Mesendoderm (in vitro differentiated cells): ENCODE measurements at regions not wholly inside any gene's neighbourhood (a gene's known extent, or its start where the extent isn't known, plus 50 kb on each side); places are given as distances from the start of the nearest gene placed in this dataset.

ENCODE experiments used
- DNase-seq: peaks from one replicate; pipeline ENCODE4 v3.0.0; 2013
- H2AK5ac ChIP-seq: 2 replicates; pipeline ENCODE4 v1.6.1; 2013; ENCODE audit warnings: low read length, inconsistent platforms
- H2BK120ac ChIP-seq: 2 replicates; pipeline ENCODE4 v1.6.1; 2013; ENCODE audit warnings: low read depth, mild to moderate bottlenecking, low read length, moderate library complexity, mixed read lengths
- H2BK15ac ChIP-seq: replicated peaks from 2 replicates; pipeline ENCODE4 v1.6.1; 2013; ENCODE audit warnings: low read depth, mild to moderate bottlenecking, moderate library complexity
- H2BK5ac ChIP-seq: 2 replicates; pipeline ENCODE4 v1.6.1; 2013; ENCODE audit warnings: low read length, inconsistent platforms
- H3K18ac ChIP-seq: 2 replicates; pipeline ENCODE4 v1.6.1; 2013; ENCODE audit warnings: mild to moderate bottlenecking, low read length, mixed read lengths
- H3K23ac ChIP-seq: one replicate; pipeline ENCODE4 v1.6.1; 2013; ENCODE audit warnings: low read length
- H3K27ac ChIP-seq: 2 replicates; pipeline ENCODE4 v1.5.1; 2013; ENCODE audit warnings: low read depth, mild to moderate bottlenecking, inconsistent platforms, low read length, moderate library complexity
- H3K27me3 ChIP-seq: 2 replicates; pipeline ENCODE4 v1.6.1; 2013; ENCODE audit warnings: low read length, control low read depth, mild to moderate bottlenecking, inconsistent platforms; ENCODE audit not compliant: insufficient read depth, poor library complexity
- H3K36me3 ChIP-seq: 2 replicates; pipeline ENCODE4 v1.6.1; 2013; ENCODE audit warnings: low read length, inconsistent platforms; ENCODE audit not compliant: control insufficient read depth, insufficient read depth
- H3K4ac ChIP-seq: one replicate; pipeline ENCODE4 v1.6.1; 2013; ENCODE audit warnings: low read depth, mild to moderate bottlenecking, low read length, moderate library complexity
- H3K4me1 ChIP-seq: 2 replicates; pipeline ENCODE4 v1.6.1; 2013; ENCODE audit warnings: low read depth, low read length, inconsistent platforms; ENCODE audit not compliant: control insufficient read depth
- H3K4me2 ChIP-seq: 2 replicates; pipeline ENCODE4 v1.6.1; 2013; ENCODE audit warnings: low read length
- H3K4me3 ChIP-seq: 2 replicates; pipeline ENCODE4 v1.5.1; 2013; ENCODE audit warnings: mild to moderate bottlenecking, low read length
- H3K56ac ChIP-seq: one replicate; pipeline ENCODE4 v1.6.1; 2013; ENCODE audit warnings: low read length
- H3K79me1 ChIP-seq: 2 replicates; pipeline ENCODE4 v1.6.1; 2013; ENCODE audit warnings: low read length, inconsistent platforms
- H3K79me2 ChIP-seq: 2 replicates; pipeline ENCODE4 v1.6.1; 2013; ENCODE audit warnings: mild to moderate bottlenecking, low read length; ENCODE audit not compliant: control insufficient read depth, insufficient read depth
- H3K9ac ChIP-seq: 2 replicates; pipeline ENCODE4 v1.6.1; 2013; ENCODE audit warnings: low read length, inconsistent platforms
- H4K5ac ChIP-seq: one replicate; pipeline ENCODE4 v1.6.1; 2013; ENCODE audit warnings: low read length
- H4K8ac ChIP-seq: one replicate; pipeline ENCODE4 v1.6.1; 2013; ENCODE audit warnings: low read depth, mild to moderate bottlenecking, control low read depth, low read length, moderate library complexity
- WGBS: extraction: QIAGEN DNeasy Blood & Tissue Kit; methylation state at CpG from one replicate; pipeline ENCODE4 v1.1.7; 2013; ENCODE audit warnings: low lambda C conversion rate, missing lambda C conversion rate; ENCODE audit not compliant: insufficient coverage; ENCODE audit errors: extremely low coverage; 5-methylcytosine and 5-hydroxymethylcytosine counted together

- H3K27me3 ChIP-seq = no peaks in the 10 kb centered on the region
- no CpG with 5 or more reads among the region's 3 CpGs for WGBS
- H3K9ac ChIP-seq = no peak overlapping the region
- H4K8ac ChIP-seq = no peak overlapping the region
- no peak overlapping the region for H3K27ac ChIP-seq
- H3K4ac ChIP-seq = no peak overlapping the region
- H3K18ac ChIP-seq = no peak overlapping the region
- H3K79me2 ChIP-seq = no peaks in the 10 kb centered on the region
- no peak overlapping the region for H3K4me2 ChIP-seq
- H3K23ac ChIP-seq = no peak overlapping the region
- H3K79me1 ChIP-seq = no peaks in the 10 kb centered on the region
- no peak overlapping the region for H3K56ac ChIP-seq
- no peak overlapping the region for H2AK5ac ChIP-seq
- no peaks in the 10 kb centered on the region for H3K36me3 ChIP-seq
- H2BK15ac ChIP-seq = no peak overlapping the region
- no peak overlapping the region for H2BK5ac ChIP-seq
- H3K4me3 ChIP-seq = no peak overlapping the region
- no peak for DNase-seq
- no peak overlapping the region for H4K5ac ChIP-seq
- no peak overlapping the region for H2BK120ac ChIP-seq
- no peaks in the 10 kb centered on the region for H3K4me1 ChIP-seq
These were observed 397.7 kb downstream of the RWDD3 start for GRCh38 chr1:95631695-95632094.

GRCh38 chr1:95635811-95636210 is 401.8 kb downstream of the RWDD3 start:
- Histone ChIP-seq H2BK120ac (no peak overlapping the region), H3K4me1 (no peaks in the 10 kb centered on the region), H2BK15ac (no peak overlapping the region), H3K36me3 (no peaks in the 10 kb centered on the region), H2AK5ac (no peak overlapping the region), H3K9ac (no peak overlapping the region), H3K18ac (no peak overlapping the region), H3K79me2 (no peaks in the 10 kb centered on the region), H3K27ac (no peak overlapping the region), H4K8ac (no peak overlapping the region), H3K79me1 (no peaks in the 10 kb centered on the region), H3K4me2 (no peak overlapping the region), H3K23ac (no peak overlapping the region), H3K27me3 (no peaks in the 10 kb centered on the region), H3K4ac (no peak overlapping the region), H2BK5ac (no peak overlapping the region), H4K5ac (no peak overlapping the region), H3K56ac (no peak overlapping the region), H3K4me3 (no peak overlapping the region)
- DNase-seq = no peak
- WGBS = no CpG with 5 or more reads among the region's 3 CpGs

- H3K18ac ChIP-seq = no peak overlapping the region
- no peak overlapping the region for H2BK5ac ChIP-seq
- H3K4me2 ChIP-seq = no peak overlapping the region
- DNase-seq = no peak
- no peak overlapping the region for H3K27ac ChIP-seq
- H2AK5ac ChIP-seq = no peak overlapping the region
- no peaks in the 10 kb centered on the region for H3K4me1 ChIP-seq
- no peak overlapping the region for H3K4me3 ChIP-seq
- H3K9ac ChIP-seq = no peak overlapping the region
- H3K79me2 ChIP-seq = no peaks in the 10 kb centered on the region
- no peak overlapping the region for H4K8ac ChIP-seq
- no peak overlapping the region for H3K56ac ChIP-seq
- H3K23ac ChIP-seq = no peak overlapping the region
- no peak overlapping the region for H3K4ac ChIP-seq
- no peaks in the 10 kb centered on the region for H3K27me3 ChIP-seq
- no peak overlapping the region for H4K5ac ChIP-seq
- no peak overlapping the region for H2BK120ac ChIP-seq
- H2BK15ac ChIP-seq = no peak overlapping the region
- no peaks in the 10 kb centered on the region for H3K36me3 ChIP-seq
- no CpG with 5 or more reads among the region's 1 CpG for WGBS
- H3K79me1 ChIP-seq = no peaks in the 10 kb centered on the region
These were observed 402.9 kb downstream of the RWDD3 start for GRCh38 chr1:95636897-95637296.

GRCh38 chr1:95640746-95641145 is 406.7 kb downstream of the RWDD3 start:
- Histone ChIP-seq H4K5ac (no peak overlapping the region), H2BK5ac (no peak overlapping the region), H3K18ac (no peak overlapping the region), H4K8ac (no peak overlapping the region), H3K79me2 (no peaks in the 10 kb centered on the region), H3K4me3 (no peak overlapping the region), H3K23ac (no peak overlapping the region), H3K4ac (no peak overlapping the region), H3K36me3 (no peaks in the 10 kb centered on the region), H3K56ac (no peak overlapping the region), H3K27ac (no peak overlapping the region), H2AK5ac (no peak overlapping the region), H3K79me1 (no peaks in the 10 kb centered on the region), H3K4me2 (no peak overlapping the region), H2BK15ac (no peak overlapping the region), H3K9ac (no peak overlapping the region), H2BK120ac (no peak overlapping the region), H3K4me1 (no peaks in the 10 kb centered on the region), H3K27me3 (no peaks in the 10 kb centered on the region)
- no CpG with 5 or more reads among the region's 2 CpGs for whole genome bisulfite sequencing
- no peak for DNase-seq

- H4K8ac ChIP-seq = no peak overlapping the region
- no peaks in the 10 kb centered on the region for H3K27me3 ChIP-seq
- no peak overlapping the region for H2BK120ac ChIP-seq
- no peaks in the 10 kb centered on the region for H3K79me2 ChIP-seq
- H3K4me3 ChIP-seq = no peak overlapping the region
- no peaks in the 10 kb centered on the region for H3K79me1 ChIP-seq
- H4K5ac ChIP-seq = no peak overlapping the region
- no peak overlapping the region for H3K9ac ChIP-seq
- H3K23ac ChIP-seq = no peak overlapping the region
- H3K56ac ChIP-seq = no peak overlapping the region
- no peak overlapping the region for H3K4ac ChIP-seq
- no peak overlapping the region for H3K4me2 ChIP-seq
- no peak overlapping the region for H2BK15ac ChIP-seq
- no peak overlapping the region for H3K27ac ChIP-seq
- no peaks in the 10 kb centered on the region for H3K4me1 ChIP-seq
- no peaks in the 10 kb centered on the region for H3K36me3 ChIP-seq
- H2BK5ac ChIP-seq = no peak overlapping the region
- no peak overlapping the region for H2AK5ac ChIP-seq
- WGBS = no CpG with 5 or more reads among the region's 2 CpGs
- no peak overlapping the region for H3K18ac ChIP-seq
- DNase-seq = no peak
These were observed 407.4 kb downstream of the RWDD3 start for GRCh38 chr1:95641386-95641785.

GRCh38 chr1:95642035-95642434 is 408.0 kb downstream of the RWDD3 start:
- H4K8ac ChIP-seq = no peak overlapping the region

More at GRCh38 chr1:95642035-95642434, 408.0 kb downstream of the RWDD3 start:
- H3K4me1 ChIP-seq = no peaks in the 10 kb centered on the region
- no CpG with 5 or more reads among the region's 2 CpGs for WGBS
- H3K56ac ChIP-seq = no peak overlapping the region
- H3K4ac ChIP-seq = no peak overlapping the region
- no peak overlapping the region for H3K4me2 ChIP-seq
- no peak overlapping the region for H3K4me3 ChIP-seq
- H3K27ac ChIP-seq = no peak overlapping the region
- no peak overlapping the region for H2BK120ac ChIP-seq
- H3K23ac ChIP-seq = no peak overlapping the region
- H2AK5ac ChIP-seq = no peak overlapping the region
- no peak overlapping the region for H4K5ac ChIP-seq
- H3K79me2 ChIP-seq = no peaks in the 10 kb centered on the region
- no peak overlapping the region for H2BK5ac ChIP-seq
- H3K9ac ChIP-seq = no peak overlapping the region
- no peaks in the 10 kb centered on the region for H3K36me3 ChIP-seq
- no peak overlapping the region for H3K18ac ChIP-seq
- DNase-seq = no peak
- H3K27me3 ChIP-seq = no peaks in the 10 kb centered on the region
- H3K79me1 ChIP-seq = no peaks in the 10 kb centered on the region
- no peak overlapping the region for H2BK15ac ChIP-seq
